GM18867 (cell line): ENCODE measurements at regions not wholly inside any gene's neighbourhood (a gene's known extent, or its start where the extent isn't known, plus 50 kb on each side); places are given as distances from the start of the nearest gene placed in this dataset.

Experiments
- ATAC-seq: cut with Tn5 transposase; IDR thresholded peaks from one replicate; pipeline ENCODE4 v1.9.1; 2021; ENCODE audit warnings: mild to moderate bottlenecking, moderate library complexity; ENCODE audit not compliant: unreplicated experiment

GRCh38 chr6:104332364-104332763 lies 527.4 kb downstream of the HACE1 start:
- ATAC-seq: no peak

DNA sequence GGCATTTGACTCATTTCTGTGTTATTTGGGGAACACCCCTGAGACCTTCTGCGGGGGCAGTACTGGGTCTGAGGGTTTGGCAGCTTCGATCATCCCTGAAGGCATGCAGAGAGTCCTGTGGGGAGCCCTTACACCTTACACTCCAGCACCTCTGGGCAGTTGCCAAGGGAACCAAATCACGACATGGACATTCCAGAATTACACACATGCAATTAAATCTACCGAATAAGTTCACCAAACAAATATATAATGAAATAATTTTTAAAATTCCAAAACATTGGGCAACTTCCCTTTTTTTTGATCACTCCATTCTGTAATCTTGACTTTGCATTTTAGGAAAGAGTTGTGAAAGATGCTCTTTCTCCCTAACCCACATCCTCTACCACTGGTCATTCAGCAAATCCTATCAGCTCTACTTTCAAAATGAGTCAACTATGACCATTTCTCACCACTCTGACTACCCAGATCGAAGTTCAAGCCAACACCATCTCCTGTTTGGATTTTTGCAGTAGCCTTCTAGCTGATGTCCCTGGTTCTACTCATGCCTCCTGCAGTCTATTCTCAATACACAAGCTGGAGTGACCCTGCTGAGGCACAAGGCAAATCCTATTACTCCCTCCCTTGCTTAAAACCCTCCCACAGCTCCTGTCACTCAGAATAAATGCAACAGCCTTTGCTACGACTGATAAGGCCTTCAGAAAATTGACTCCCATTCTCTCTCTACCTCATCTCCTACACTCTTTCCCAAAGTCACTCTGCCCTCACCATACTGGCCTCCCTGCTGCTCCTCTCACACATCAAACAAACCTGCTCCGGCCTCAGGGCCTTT lies 533.3 kb downstream of the HACE1 start:
- ATAC-seq: peak; percentile 70

GRCh38 chr6:104325341-104326172 lies 534.2 kb downstream of the HACE1 start:
- peak; percentile 40 for ATAC-seq

GRCh38 chr6:104324301-104324700 lies 535.4 kb downstream of the HACE1 start:
- no peak for ATAC-seq

GRCh38 chr6:104322841-104323240 lies 536.9 kb downstream of the HACE1 start:
- no peak for ATAC-seq

DNA sequence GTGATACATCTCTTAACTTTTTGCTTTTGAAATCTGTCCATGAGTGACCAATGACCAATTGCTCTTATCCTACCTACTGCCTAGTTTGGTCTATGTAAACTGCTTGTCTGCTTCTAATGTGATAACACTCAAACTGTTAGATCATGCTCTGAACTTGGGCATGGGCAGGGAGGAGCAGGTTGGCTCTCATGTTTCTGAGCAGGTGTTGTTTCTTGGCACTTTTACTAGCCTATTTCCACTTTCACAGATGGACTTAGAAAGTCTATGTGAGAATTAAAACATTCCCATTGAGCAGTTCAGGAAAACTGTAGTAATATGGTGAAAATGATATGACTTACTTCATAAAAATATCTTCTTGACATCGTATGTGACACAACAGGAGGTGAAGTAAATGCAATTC lies 538.4 kb downstream of the HACE1 start:
- no peak for ATAC-seq

DNA sequence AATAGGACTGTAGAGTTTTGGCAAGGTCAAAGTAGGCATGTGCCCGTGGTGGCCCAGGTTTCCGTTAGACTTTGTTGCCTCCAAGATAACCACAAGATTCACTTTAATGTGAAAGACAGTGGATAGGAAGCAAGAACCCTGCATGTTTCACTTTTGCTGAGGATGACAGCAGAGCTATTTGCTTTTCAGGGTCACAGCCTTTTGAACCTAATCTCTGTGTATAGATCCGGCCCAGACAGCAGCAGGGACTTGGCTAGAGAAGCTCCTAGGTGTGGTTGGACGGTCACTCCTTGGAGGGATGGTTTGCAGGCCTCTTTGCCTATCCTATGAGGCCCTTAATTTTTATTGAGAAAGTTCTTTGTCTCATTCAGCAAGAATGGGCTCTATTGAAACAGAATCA lies 538.8 kb downstream of the HACE1 start:
- no peak for ATAC-seq

GRCh38 chr6:104312851-104313250 lies 546.9 kb downstream of the HACE1 start:
- ATAC-seq: no peak

DNA sequence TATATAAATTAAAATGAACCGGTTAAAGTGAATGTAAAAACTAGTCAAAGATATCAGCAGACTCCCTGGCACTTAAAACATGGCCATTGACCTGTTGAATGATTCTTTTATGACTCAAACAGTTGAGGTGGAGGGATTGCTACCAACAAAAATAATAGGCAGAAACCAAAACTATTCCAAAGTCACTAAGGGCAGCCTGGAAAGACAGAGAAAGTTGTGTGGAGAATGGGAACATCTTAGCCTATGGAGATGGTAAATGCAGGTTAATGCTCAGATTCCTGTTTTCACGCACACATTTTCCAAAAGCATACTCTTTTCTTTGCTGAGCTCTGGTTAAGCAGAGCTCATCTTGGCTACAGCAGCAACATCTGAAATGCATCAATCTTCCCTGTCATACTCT lies 553.5 kb downstream of the HACE1 start:
- no peak for ATAC-seq

- ATAC-seq: no peak
Observed at GRCh38 chr6:104305206-104305605, 554.5 kb downstream of the HACE1 start.

DNA sequence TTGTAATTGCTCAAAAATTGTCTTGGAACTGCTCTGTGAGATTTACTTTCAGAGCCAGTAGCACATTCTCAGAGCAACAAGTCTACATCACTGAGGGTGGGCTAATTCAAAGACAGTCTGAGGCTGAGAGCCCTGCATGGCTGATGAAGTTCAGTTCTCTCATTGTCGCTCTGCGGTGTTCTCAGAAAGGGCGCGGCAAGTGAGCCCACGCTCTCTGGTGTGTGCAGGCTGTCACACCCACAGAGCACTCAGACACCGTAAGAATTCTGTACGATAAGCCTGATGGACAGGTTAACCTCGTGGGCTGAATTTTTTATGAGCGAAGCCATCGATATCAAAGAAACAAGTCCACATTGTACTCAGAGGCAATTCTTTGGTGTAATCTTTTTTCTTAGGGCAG lies 557.8 kb downstream of the HACE1 start:
- no peak for ATAC-seq

DNA sequence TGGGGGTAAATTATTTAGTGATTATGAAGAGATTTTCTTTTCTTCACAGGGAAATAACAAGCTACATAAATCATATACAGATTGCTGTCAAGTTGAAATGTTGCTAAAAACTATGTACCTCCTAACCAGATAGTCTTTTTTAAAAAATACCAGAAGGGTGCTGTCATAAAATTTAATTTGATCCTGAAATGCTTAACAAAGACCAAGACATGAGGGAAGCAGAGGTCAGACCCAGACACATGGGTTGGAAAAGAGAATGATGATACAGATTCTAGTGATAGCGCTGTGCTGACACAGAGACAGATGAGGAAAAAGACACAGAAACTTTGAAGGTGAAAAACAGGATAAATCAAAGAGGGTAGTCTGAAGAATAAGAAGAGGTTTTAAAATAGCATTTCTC lies 573.1 kb downstream of the HACE1 start:
- no peak for ATAC-seq

GRCh38 chr6:104284872-104285271 lies 574.8 kb downstream of the HACE1 start:
- ATAC-seq: no peak

- no peak for ATAC-seq
Observed at GRCh38 chr6:104282581-104282980, 577.1 kb downstream of the HACE1 start.

GRCh38 chr6:104281370-104281769 lies 578.3 kb downstream of the HACE1 start:
- ATAC-seq: no peak

DNA sequence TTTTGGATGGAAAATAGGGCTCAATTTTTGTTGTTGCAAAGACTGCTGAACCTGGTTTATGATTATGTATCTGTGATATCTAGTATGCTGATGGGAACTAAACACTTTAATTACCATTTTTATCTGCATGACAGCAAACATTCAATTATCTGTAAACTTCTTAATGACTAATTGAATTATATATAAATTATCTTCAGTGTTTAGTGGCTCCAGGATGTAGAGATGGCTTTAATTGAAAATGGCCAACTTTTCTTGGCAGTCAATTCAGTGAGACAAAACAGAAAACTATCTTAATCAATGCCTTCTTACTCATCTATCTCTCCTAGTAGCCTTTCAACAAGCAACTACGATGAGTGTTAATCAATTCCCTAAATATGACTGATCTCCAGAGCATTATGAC lies 591.3 kb downstream of the HACE1 start:
- ATAC-seq: no peak

DNA sequence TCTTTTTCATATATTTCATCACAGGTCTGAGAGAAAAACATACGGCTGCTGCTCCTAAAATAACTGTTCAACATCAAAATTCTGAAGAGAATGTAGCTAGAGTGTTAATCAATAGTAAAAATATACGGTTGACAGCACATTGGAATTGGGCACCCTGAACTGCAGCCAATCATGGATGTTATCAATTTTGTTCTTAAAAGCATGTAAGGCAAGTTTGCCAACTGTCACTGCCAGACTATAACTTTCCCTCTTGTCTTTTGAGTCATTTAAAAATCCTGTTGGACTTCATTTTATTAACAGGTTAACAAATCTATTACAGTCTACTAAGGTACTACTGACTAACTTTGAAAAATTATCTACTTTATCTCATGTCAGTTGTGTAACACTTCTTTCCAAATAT lies 592.8 kb downstream of the HACE1 start:
- ATAC-seq: no peak

- ATAC-seq: no peak
Observed at GRCh38 chr6:104256646-104257045, 603.1 kb downstream of the HACE1 start.

GRCh38 chr6:104253236-104253635 lies 606.5 kb downstream of the HACE1 start:
- no peak for ATAC-seq

DNA sequence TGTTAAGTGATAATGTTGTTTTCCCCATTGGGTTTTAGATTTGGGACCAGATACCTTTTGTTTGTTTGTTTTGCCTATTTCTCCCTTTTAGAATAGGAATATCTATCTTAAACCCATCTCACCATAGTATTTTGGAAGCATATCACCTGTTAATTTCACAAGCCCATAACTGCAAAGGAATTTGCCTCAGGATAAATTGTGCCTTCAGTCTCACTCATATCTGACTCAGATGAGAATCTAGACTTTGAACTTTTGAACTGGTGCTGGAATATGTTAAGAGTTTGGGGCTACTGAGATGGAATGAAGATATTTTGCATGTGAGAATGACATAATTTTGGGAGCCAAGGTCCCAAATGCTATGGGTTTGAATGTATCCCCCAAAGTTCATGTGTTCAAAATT lies 607.4 kb downstream of the HACE1 start:
- no peak for ATAC-seq

- ATAC-seq: no peak
Observed at GRCh38 chr6:104251651-104252050, 608.1 kb downstream of the HACE1 start.

GRCh38 chr6:104240865-104241264 lies 618.9 kb downstream of the HACE1 start:
- no peak for ATAC-seq
